H9 (cell line): ENCODE measurements at regions not wholly inside any gene's neighbourhood (a gene's known extent, or its start where the extent isn't known, plus 50 kb on each side); places are given as distances from the start of the nearest gene placed in this dataset.

Source experiments
- DNase-seq: peaks from one replicate; pipeline ENCODE4 v3.0.0-alpha.2; 2017
- H2AFZ ChIP-seq: one replicate; pipeline ENCODE4 v1.6.1; 2013; ENCODE audit warnings: mild to moderate bottlenecking, low read length, control low read depth, moderate library complexity
- H2AK5ac ChIP-seq: 2 replicates; pipeline ENCODE4 v1.6.1; 2013; ENCODE audit warnings: low read length, control low read depth, mixed read lengths; ENCODE audit not compliant: insufficient read length
- H2BK120ac ChIP-seq: one replicate; pipeline ENCODE4 v1.6.1; 2013; ENCODE audit warnings: low read depth, mild to moderate bottlenecking, low read length, control low read depth, inconsistent platforms; ENCODE audit not compliant: poor library complexity, severe bottlenecking
- H2BK12ac ChIP-seq: 2 replicates; pipeline ENCODE4 v1.6.1; 2013; ENCODE audit warnings: low read length, control low read depth, mixed read lengths, low read depth; ENCODE audit not compliant: insufficient read length
- H2BK15ac ChIP-seq: 2 replicates; pipeline ENCODE4 v1.6.1; 2013; ENCODE audit warnings: low read depth, low read length, control low read depth
- H2BK20ac ChIP-seq: one replicate; pipeline ENCODE4 v1.6.1; 2013; ENCODE audit warnings: low read depth, mild to moderate bottlenecking, low read length, control low read depth, inconsistent platforms; ENCODE audit not compliant: poor library complexity, severe bottlenecking
- H2BK5ac ChIP-seq: 2 replicates; pipeline ENCODE4 v1.6.1; 2013; ENCODE audit warnings: low read length, control low read depth, mixed read lengths; ENCODE audit not compliant: insufficient read length
- H3K14ac ChIP-seq: 2 replicates; pipeline ENCODE4 v1.6.1; 2013; ENCODE audit warnings: low read length, control low read depth; ENCODE audit not compliant: insufficient read depth
- H3K18ac ChIP-seq: 2 replicates; pipeline ENCODE4 v1.6.1; 2013; ENCODE audit warnings: low read depth, mild to moderate bottlenecking, mixed read lengths, low read length, control low read depth; ENCODE audit not compliant: insufficient read length
- H3K23ac ChIP-seq: 2 replicates; pipeline ENCODE4 v1.6.1; 2013; ENCODE audit warnings: low read length, control low read depth, mixed read lengths, low read depth; ENCODE audit not compliant: insufficient read length
- H3K23me2 ChIP-seq: 2 replicates; pipeline ENCODE4 v1.6.1; 2013; ENCODE audit warnings: low read depth, mild to moderate bottlenecking, mixed read lengths, low read length, control low read depth; ENCODE audit not compliant: insufficient read length, poor library complexity, severe bottlenecking
- H3K27ac ChIP-seq: 2 replicates; pipeline ENCODE4 v1.5.1; 2013; ENCODE audit warnings: low read length, control low read depth, mixed read lengths, low read depth; ENCODE audit not compliant: insufficient read length
- H3K27me3 ChIP-seq: 2 replicates; pipeline ENCODE4 v1.6.1; 2013; ENCODE audit warnings: low read length, control low read depth, inconsistent platforms; ENCODE audit not compliant: insufficient read depth
- H3K4ac ChIP-seq: 2 replicates; pipeline ENCODE4 v1.6.1; 2013; ENCODE audit warnings: low read depth, mild to moderate bottlenecking, control low read depth, inconsistent platforms, low read length, moderate library complexity
- H3K4me1 ChIP-seq: 2 replicates; pipeline ENCODE4 v1.6.1; 2013; ENCODE audit warnings: low read length, control low read depth, inconsistent platforms; ENCODE audit not compliant: insufficient read depth
- H3K4me2 ChIP-seq: 2 replicates; pipeline ENCODE4 v1.6.1; 2013; ENCODE audit warnings: low read length, control low read depth, mixed read lengths; ENCODE audit not compliant: insufficient read length, insufficient read depth
- H3K56ac ChIP-seq: 2 replicates; pipeline ENCODE4 v1.6.1; 2013; ENCODE audit warnings: low read depth, mild to moderate bottlenecking, mixed read lengths, low read length, control low read depth; ENCODE audit not compliant: insufficient read length
- H3K79me1 ChIP-seq: 2 replicates; pipeline ENCODE4 v1.6.1; 2013; ENCODE audit warnings: low read depth, mild to moderate bottlenecking, moderate library complexity, low read length, control low read depth, inconsistent platforms; ENCODE audit not compliant: insufficient read depth, poor library complexity, severe bottlenecking
- H3K79me2 ChIP-seq: 2 replicates; pipeline ENCODE4 v1.6.1; 2013; ENCODE audit warnings: low read length, control low read depth, inconsistent platforms; ENCODE audit not compliant: insufficient read depth
- H3K9ac ChIP-seq: 2 replicates; pipeline ENCODE4 v1.6.1; 2013; ENCODE audit warnings: low read length, control low read depth, mixed read lengths; ENCODE audit not compliant: insufficient read length; ENCODE audit errors: extremely low read depth
- H3K9me3 ChIP-seq: one replicate; pipeline ENCODE4 v1.6.1; 2013; ENCODE audit warnings: low read depth, low read length, inconsistent platforms; ENCODE audit not compliant: control insufficient read depth
- H3T11ph ChIP-seq: one replicate; pipeline ENCODE4 v1.6.1; 2013; ENCODE audit warnings: mild to moderate bottlenecking, low read length, control low read depth, inconsistent platforms
- H4K20me1 ChIP-seq: one replicate; pipeline ENCODE4 v1.6.1; 2013; ENCODE audit not compliant: control insufficient read depth, insufficient read length, insufficient read depth
- H4K5ac ChIP-seq: 2 replicates; pipeline ENCODE4 v1.6.1; 2013; ENCODE audit warnings: low read depth, mild to moderate bottlenecking, mixed read lengths, low read length, control low read depth; ENCODE audit not compliant: insufficient read length
- H4K8ac ChIP-seq: replicated peaks from 2 replicates; pipeline ENCODE4 v1.6.1; 2013; ENCODE audit warnings: low read length, control low read depth, mixed read lengths, low read depth; ENCODE audit not compliant: insufficient read length
- H4K91ac ChIP-seq: 2 replicates; pipeline ENCODE4 v1.6.1; 2013; ENCODE audit warnings: low read depth, mild to moderate bottlenecking, moderate library complexity, mixed read lengths, low read length, control low read depth; ENCODE audit not compliant: insufficient read length
- H3K27ac Mint-ChIP-seq, 3 experiments: 2 replicates in 2 of 3; 3 replicates in 1 of 3; pipeline ENCODE4 v1.8.0; 2020 to 2021; ENCODE audit warnings: mixed read lengths in 3 of 3, mild to moderate bottlenecking in 1 of 3, moderate library complexity in 1 of 3
- H3K27me3 Mint-ChIP-seq: 2 replicates; pipeline ENCODE4 v1.8.0; 2021; ENCODE audit warnings: low read depth, mild to moderate bottlenecking, moderate library complexity, mixed read lengths
- H3K36me3 Mint-ChIP-seq, 3 experiments: 2 replicates in 2 of 3; 3 replicates in 1 of 3; pipeline ENCODE4 v1.8.0; 2020 to 2021; ENCODE audit warnings: low read depth in 3 of 3, mixed read lengths in 3 of 3; ENCODE audit not compliant: insufficient read depth in 1 of 3
- H3K4me1 Mint-ChIP-seq, 2 experiments: 2 replicates each; pipeline ENCODE4 v1.8.0; 2020; ENCODE audit warnings: mixed read lengths in 2 of 2
- H3K4me3 Mint-ChIP-seq, 2 experiments: 2 replicates in 1 of 2; 3 replicates in 1 of 2; pipeline ENCODE4 v1.8.0; 2020 to 2021; ENCODE audit warnings: mild to moderate bottlenecking in 2 of 2, mixed read lengths in 2 of 2, moderate library complexity in 1 of 2
- H3K9me3 Mint-ChIP-seq, 2 experiments: 2 replicates in 1 of 2; 3 replicates in 1 of 2; pipeline ENCODE4 v1.8.0; 2020; ENCODE audit warnings: mild to moderate bottlenecking in 2 of 2, mixed read lengths in 2 of 2, moderate library complexity in 1 of 2
- WGBS: extraction: QIAGEN DNeasy Blood & Tissue Kit; methylation state at CpG from one replicate; pipeline ENCODE4 v1.1.7; 2013; ENCODE audit warnings: missing lambda C conversion rate, low lambda C conversion rate, mixed read lengths; ENCODE audit not compliant: insufficient read length; ENCODE audit errors: extremely low coverage; 5-methylcytosine and 5-hydroxymethylcytosine counted together
- TF ChIP-seq, protein P1 (sequence below): fragments of 200-600 bp; sonication (generic); conservative IDR thresholded peaks from 3 replicates; pipeline ENCODE4 v1.8.0; 2021; ENCODE audit warnings: antibody characterized with exemption, mild to moderate bottlenecking

DNA sequence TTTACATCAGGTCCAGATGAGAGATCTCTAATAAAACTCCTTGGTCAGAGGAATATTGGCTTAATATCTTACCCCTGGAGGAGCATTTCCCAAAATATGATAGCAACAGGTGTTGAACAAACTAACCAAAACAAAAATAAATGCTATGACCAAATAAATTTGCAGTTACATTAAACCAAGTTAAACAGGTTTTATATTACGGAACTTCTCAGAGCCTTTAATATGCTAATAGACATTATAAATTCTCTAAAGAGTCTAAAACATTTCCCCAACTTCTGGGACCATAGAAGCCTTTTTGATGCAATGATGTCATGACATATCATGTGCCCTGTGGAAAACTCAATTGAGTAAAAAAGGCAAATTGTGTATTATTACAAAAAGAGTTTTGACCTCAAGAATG lies 90.9 kb upstream of the ARMC2 start:
- Mint-ChIP-seq H3K9me3 (no peaks in the 10 kb centered on the region), H3K36me3 (no peaks in the 10 kb centered on the region; a peak in 1 of 7 replicates), H3K27ac (no peak overlapping the region), H3K27me3 (peaks cover 9% of the 10 kb centered on the region), H3K4me3 (no peak overlapping the region), H3K4me1 (peaks cover 22 to 26% of the 10 kb centered on the region in 2 experiments)
- no peak overlapping the region for H2AK5ac ChIP-seq
- no peak overlapping the region for H2BK20ac ChIP-seq
- H3K79me2 ChIP-seq = no peaks in the 10 kb centered on the region
- DNase-seq = no peak
- H3K4me1 ChIP-seq = 0 out of 2 replicates have a peak, but pooled peaks cover 2% of the 10 kb centered on the region
- no peak overlapping the region for H2BK12ac ChIP-seq
- H4K91ac ChIP-seq = no peak overlapping the region
- no peaks in the 10 kb centered on the region for H3K9me3 ChIP-seq
- H3K4ac ChIP-seq = no peak overlapping the region
- H3K23me2 ChIP-seq = no peaks in the 10 kb centered on the region
- TF ChIP-seq, protein P1, sequence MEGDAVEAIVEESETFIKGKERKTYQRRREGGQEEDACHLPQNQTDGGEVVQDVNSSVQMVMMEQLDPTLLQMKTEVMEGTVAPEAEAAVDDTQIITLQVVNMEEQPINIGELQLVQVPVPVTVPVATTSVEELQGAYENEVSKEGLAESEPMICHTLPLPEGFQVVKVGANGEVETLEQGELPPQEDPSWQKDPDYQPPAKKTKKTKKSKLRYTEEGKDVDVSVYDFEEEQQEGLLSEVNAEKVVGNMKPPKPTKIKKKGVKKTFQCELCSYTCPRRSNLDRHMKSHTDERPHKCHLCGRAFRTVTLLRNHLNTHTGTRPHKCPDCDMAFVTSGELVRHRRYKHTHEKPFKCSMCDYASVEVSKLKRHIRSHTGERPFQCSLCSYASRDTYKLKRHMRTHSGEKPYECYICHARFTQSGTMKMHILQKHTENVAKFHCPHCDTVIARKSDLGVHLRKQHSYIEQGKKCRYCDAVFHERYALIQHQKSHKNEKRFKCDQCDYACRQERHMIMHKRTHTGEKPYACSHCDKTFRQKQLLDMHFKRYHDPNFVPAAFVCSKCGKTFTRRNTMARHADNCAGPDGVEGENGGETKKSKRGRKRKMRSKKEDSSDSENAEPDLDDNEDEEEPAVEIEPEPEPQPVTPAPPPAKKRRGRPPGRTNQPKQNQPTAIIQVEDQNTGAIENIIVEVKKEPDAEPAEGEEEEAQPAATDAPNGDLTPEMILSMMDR = no peak
- no peaks in the 10 kb centered on the region for H4K20me1 ChIP-seq
- H3K14ac ChIP-seq = no peak overlapping the region
- H2BK5ac ChIP-seq = no peak overlapping the region
- no peak overlapping the region for H3K56ac ChIP-seq
- H3K9ac ChIP-seq = no peak overlapping the region
- H2BK15ac ChIP-seq = no peak overlapping the region
- H2AFZ ChIP-seq = no peak overlapping the region
- no peak overlapping the region for H3K18ac ChIP-seq
- no peak overlapping the region for H3K27ac ChIP-seq
- H3K79me1 ChIP-seq = no peaks in the 10 kb centered on the region
- WGBS = no CpG with 5 or more reads among the region's 1 CpG
- no peak overlapping the region for H4K5ac ChIP-seq
- H3K27me3 ChIP-seq = no peaks in the 10 kb centered on the region
- no peak overlapping the region for H3K23ac ChIP-seq
- no peak overlapping the region for H3T11ph ChIP-seq
- no peak overlapping the region for H3K4me2 ChIP-seq
- H2BK120ac ChIP-seq = no peak overlapping the region
- no peak overlapping the region for H4K8ac ChIP-seq
